Psoas muscle (tissue), 7 donors: ENCODE measurements at regions not wholly inside any gene's neighbourhood (a gene's known extent, or its start where the extent isn't known, plus 50 kb on each side); places are given as distances from the start of the nearest gene placed in this dataset.

Experiments
- ATAC-seq, 4 donors: fragments of 200-7000 bp; cut with Tn5 transposase; one replicate each; pipeline ENCODE4 v1.9.1; 2020; ENCODE audit warnings: moderate library complexity in 3 of 4, mild to moderate bottlenecking in 2 of 4
- DNase-seq, 2 donors: peaks; one replicate each; pipeline ENCODE4 v3.0.0-alpha.2; 2020
- H3K27ac ChIP-seq: fragments of 200-600 bp; one replicate; pipeline ENCODE4 v1.8.0; 2022
- H3K27me3 ChIP-seq, 3 donors: fragments of 200-600 bp in 1 of 3; one replicate each; pipeline versions ENCODE4 v1.6.1 to v1.8.0; 2013 to 2022; ENCODE audit warnings: low read length in 2 of 3, mild to moderate bottlenecking in 2 of 3, moderate library complexity in 1 of 3; ENCODE audit not compliant: insufficient read depth in 3 of 3
- H3K36me3 ChIP-seq, 2 donors: fragments of 200-600 bp in 1 of 2; one replicate each; pipeline versions ENCODE4 v1.6.1 to v1.8.0; 2013 to 2022; ENCODE audit warnings: low read depth in 1 of 2, mild to moderate bottlenecking in 1 of 2, moderate library complexity in 1 of 2; ENCODE audit not compliant: insufficient read depth in 1 of 2
- H3K4me1 ChIP-seq: fragments of 200-600 bp; one replicate; pipeline ENCODE4 v1.8.0; 2022
- H3K4me3 ChIP-seq: fragments of 200-600 bp; one replicate; pipeline ENCODE4 v1.8.0; 2022; ENCODE audit warnings: mild to moderate bottlenecking
- H3K9me3 ChIP-seq: fragments of 200-600 bp; one replicate; pipeline ENCODE4 v1.8.0; 2022
- WGBS, 3 donors: extraction: QIAGEN DNeasy Blood & Tissue Kit; methylation state at CpG; one replicate each; pipeline versions ENCODE4 v1.1.6 to v1.1.7; 2013; 5-methylcytosine and 5-hydroxymethylcytosine counted together
- intact Hi-C, 2 donors: fragments of 100-400 bp; cut with DNase I; formaldehyde crosslinking; loops; one replicate each; pipeline versions ENCODE4 v1.11.0 to v1.14.2; 2022
- TF ChIP-seq, protein P1 (sequence below): fragments of 200-600 bp; IDR thresholded peaks from one replicate; pipeline ENCODE4 v1.8.0; 2022; ENCODE audit warnings: antibody characterized with exemption
- donor health status: healthy with polysubstance abuse.
- donor health status: DM: no; HTN: no; CAD: no; lungs with moderate emphysema.
- donor health status: Bipolar disorder and iron deficiency.
- donor health status: healthy.
- donor health status: DM: yes; HTN: yes; CAD: no.
- donor health status: DM: no; HTN: no; CAD: no.
- donor health status: DM: yes; HTN: yes; CAD: no.

DNA sequence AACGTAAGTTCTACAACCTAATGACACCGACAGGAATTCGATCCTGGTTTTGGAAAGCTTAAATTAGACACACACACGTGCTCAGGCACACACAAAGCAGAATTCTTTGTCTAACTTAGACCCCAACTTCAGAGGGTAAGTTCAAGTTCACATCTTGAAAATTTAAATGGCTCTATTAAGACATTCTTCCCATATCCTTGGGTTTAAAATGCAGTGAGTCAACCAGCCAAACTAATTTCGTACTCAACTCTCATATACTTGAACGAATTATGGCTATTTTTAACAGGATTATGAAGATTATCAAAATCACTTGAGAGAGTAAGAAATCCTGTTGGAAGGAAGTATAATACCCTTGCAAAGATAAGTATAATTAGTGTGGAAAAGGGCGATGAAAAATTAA lies 53.2 kb upstream of the ARL4C start:
- Histone ChIP-seq H3K27me3 (peaks cover 0 to 23% (median 0%) of the 10 kb centered on the region in 3 donors), H3K27ac (no peak overlapping the region), H3K4me3 (no peak overlapping the region), H3K9me3 (no peaks in the 10 kb centered on the region), H3K36me3 (no peaks in the 10 kb centered on the region), H3K4me1 (no peaks in the 10 kb centered on the region)
- ATAC-seq, result no peak
- WGBS, 3 donors, result 62 to 75% (median 64%) methylated on average over 7 of the region's 7 CpGs
- intact Hi-C loops, result loop anchor here (5.0 to 10.0 kb wide), 3 partner anchors 557 to 1045 kb away; no protein-coding TSS in a partner anchor
- TF ChIP-seq, protein P1, sequence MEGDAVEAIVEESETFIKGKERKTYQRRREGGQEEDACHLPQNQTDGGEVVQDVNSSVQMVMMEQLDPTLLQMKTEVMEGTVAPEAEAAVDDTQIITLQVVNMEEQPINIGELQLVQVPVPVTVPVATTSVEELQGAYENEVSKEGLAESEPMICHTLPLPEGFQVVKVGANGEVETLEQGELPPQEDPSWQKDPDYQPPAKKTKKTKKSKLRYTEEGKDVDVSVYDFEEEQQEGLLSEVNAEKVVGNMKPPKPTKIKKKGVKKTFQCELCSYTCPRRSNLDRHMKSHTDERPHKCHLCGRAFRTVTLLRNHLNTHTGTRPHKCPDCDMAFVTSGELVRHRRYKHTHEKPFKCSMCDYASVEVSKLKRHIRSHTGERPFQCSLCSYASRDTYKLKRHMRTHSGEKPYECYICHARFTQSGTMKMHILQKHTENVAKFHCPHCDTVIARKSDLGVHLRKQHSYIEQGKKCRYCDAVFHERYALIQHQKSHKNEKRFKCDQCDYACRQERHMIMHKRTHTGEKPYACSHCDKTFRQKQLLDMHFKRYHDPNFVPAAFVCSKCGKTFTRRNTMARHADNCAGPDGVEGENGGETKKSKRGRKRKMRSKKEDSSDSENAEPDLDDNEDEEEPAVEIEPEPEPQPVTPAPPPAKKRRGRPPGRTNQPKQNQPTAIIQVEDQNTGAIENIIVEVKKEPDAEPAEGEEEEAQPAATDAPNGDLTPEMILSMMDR, result no peak
- DNase-seq, result no peak

DNA sequence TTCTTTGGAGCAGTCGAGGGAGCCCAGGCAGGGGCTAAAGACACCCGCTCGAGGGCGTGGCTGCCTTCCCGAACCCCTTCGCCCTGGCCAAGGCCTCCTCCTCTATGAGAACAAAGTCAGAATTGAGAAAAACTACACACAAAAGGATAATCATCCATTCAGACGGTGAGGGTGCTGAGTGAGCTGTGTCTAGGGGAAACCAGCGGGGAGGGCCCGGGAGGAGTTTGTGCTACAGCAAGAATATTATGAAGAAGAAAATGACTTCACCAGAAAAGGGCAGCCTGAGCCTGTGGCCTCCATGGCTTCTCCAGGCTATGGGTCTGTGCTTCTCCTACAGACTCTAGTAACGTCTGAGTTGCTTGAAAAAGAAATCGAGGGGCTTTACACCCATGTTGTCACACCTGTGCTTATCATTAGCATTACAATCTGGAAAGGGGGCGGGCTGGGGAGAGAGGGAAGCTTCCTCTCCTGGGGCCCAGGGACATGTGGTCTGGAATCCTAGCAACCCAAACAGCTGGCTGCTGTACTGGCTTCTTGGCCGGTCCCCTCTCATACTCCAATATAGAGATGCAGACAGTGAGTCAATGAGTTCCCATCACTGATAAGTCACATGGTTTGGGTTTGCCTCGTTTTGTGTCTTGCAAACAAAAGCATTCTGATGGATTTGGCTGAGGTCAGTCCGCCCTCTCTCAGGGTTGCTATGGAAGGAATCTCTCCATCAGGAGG lies 52.0 kb upstream of the ARL4C start:
- Histone ChIP-seq H3K4me3 (no peak overlapping the region), H3K27me3 (peaks cover 0 to 27% (median 0%) of the 10 kb centered on the region in 3 donors), H3K4me1 (no peaks in the 10 kb centered on the region), H3K9me3 (no peaks in the 10 kb centered on the region), H3K27ac (no peak overlapping the region), H3K36me3 (no peaks in the 10 kb centered on the region)
- 40 to 52% (median 43%) methylated on average over 15 of the region's 15 CpGs for WGBS, 3 donors
- DNase-seq, result no peak
- TF ChIP-seq, protein P1, result no peak
- peak in 1 of 4 donors; percentile 53 for ATAC-seq
- intact Hi-C loops, result loop anchor here in 1 of 2 donors (5.0 to 10.0 kb wide), 2 partner anchors 414 to 572 kb away; no protein-coding TSS in a partner anchor

DNA sequence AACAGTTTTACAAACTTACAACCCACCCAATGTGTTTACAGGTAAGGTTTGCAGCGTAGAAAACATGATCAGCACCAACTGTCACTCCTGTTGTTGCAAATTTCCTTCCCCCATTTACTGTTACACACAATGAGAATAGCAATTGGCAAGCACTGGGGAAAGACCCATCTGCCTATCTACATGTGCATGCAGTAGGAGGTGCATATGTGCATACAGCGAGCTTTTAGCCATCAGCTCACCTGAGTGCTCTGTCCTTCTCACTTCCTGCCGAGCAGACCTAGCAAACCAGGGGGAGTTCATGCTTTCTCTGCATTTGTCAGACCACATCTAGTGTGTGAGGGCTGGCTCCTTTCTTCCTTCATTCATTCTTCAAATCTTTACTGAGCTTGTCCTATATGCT lies 49.9 kb upstream of the ARL4C start:
- DNase-seq (no peak), ATAC-seq (no peak)
- intact Hi-C loops, result loop anchor here in 1 of 2 donors (5.0 to 10.0 kb wide), 2 partner anchors 412 to 569 kb away; no protein-coding TSS in a partner anchor
- Histone ChIP-seq H3K4me1 (no peaks in the 10 kb centered on the region), H3K36me3 (no peaks in the 10 kb centered on the region), H3K27me3 (peaks cover 0 to 31% (median 0%) of the 10 kb centered on the region in 3 donors), H3K27ac (no peak overlapping the region), H3K4me3 (no peak overlapping the region), H3K9me3 (no peaks in the 10 kb centered on the region)
- WGBS, 3 donors, result 84 to 88% (median 86%) methylated on average over 3 of the region's 3 CpGs
- TF ChIP-seq, protein P1, result no peak
